ENCODE measurements at regions not wholly inside any gene's neighbourhood (a gene's known extent, or its start where the extent isn't known, plus 50 kb on each side); places are given as distances from the start of the nearest gene placed in this dataset.

- DNase-seq (ENCODE audit: low spot score), result no peak
- no peaks in the 10 kb centered on the region for H3K27me3 ChIP-seq (ENCODE audit: control insufficient read depth in 1 of 2, insufficient read depth in 2 of 2, low read length in 2 of 2)
- no peaks in the 10 kb centered on the region for H3K9me3 ChIP-seq (ENCODE audit: low read length)
- FAIRE-seq, result no peak
- no peak overlapping the region for H3K9ac ChIP-seq (ENCODE audit: insufficient read depth, low read depth, low read length)
- 6% methylated on average over 2 of the region's 2 CpGs for WGBS (ENCODE audit: low lambda C conversion rate)
- ATAC-seq, result no peak
- CTCF ChIA-PET (ENCODE audit: low intra/inter-chr PET ratio, low total read pairs), result no interaction called here
- no peak overlapping the region for H2AFZ ChIP-seq (ENCODE audit: low read length)
- intact Hi-C loops (cut with micrococcal nuclease; ENCODE audit: unreplicated experiment), result no loop called here
- no peak for TF ChIP-seq GATAD2A (CRISPR knock-in tag; IDR thresholded peaks at IDR 0.05)
- TF ChIP-seq, protein P1, sequence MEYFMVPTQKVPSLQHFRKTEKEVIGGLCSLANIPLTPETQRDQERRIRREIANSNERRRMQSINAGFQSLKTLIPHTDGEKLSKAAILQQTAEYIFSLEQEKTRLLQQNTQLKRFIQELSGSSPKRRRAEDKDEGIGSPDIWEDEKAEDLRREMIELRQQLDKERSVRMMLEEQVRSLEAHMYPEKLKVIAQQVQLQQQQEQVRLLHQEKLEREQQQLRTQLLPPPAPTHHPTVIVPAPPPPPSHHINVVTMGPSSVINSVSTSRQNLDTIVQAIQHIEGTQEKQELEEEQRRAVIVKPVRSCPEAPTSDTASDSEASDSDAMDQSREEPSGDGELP (IDR thresholded peaks at IDR 0.05; ENCODE audit: borderline replicate concordance, low read depth), result no peak
- TF ChIP-seq ZNF619 (CRISPR knock-in tag; IDR thresholded peaks at IDR 0.05), result no peak
- no peak for TF ChIP-seq ERF (CRISPR knock-in tag; IDR thresholded peaks at IDR 0.05)
- TF ChIP-seq NCOA2 (CRISPR knock-in tag; IDR thresholded peaks at IDR 0.05), result no peak
- no peak for TF ChIP-seq ZNF816 (CRISPR knock-in tag; IDR thresholded peaks at IDR 0.05; ENCODE audit: borderline replicate concordance)
- no peak for TF ChIP-seq TAF1 (CRISPR knock-in tag; IDR thresholded peaks at IDR 0.05)
- no peak for TF ChIP-seq GTF3A (CRISPR knock-in tag; conservative IDR thresholded peaks at IDR 0.05)
- TF ChIP-seq TFDP1 (CRISPR knock-in tag; IDR thresholded peaks at IDR 0.05; ENCODE audit: borderline replicate concordance), result no peak
- no peak for TF ChIP-seq ZNF121 (CRISPR knock-in tag; IDR thresholded peaks at IDR 0.05)
- TF ChIP-seq, protein P2, sequence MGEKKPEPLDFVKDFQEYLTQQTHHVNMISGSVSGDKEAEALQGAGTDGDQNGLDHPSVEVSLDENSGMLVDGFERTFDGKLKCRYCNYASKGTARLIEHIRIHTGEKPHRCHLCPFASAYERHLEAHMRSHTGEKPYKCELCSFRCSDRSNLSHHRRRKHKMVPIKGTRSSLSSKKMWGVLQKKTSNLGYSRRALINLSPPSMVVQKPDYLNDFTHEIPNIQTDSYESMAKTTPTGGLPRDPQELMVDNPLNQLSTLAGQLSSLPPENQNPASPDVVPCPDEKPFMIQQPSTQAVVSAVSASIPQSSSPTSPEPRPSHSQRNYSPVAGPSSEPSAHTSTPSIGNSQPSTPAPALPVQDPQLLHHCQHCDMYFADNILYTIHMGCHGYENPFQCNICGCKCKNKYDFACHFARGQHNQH (CRISPR knock-in tag; IDR thresholded peaks at IDR 0.05), result no peak
- TF ChIP-seq HNF1A (IDR thresholded peaks at IDR 0.05; ENCODE audit: low read depth), result no peak
- TF ChIP-seq HNF1A (CRISPR knock-in tag; IDR thresholded peaks at IDR 0.05; ENCODE audit: borderline replicate concordance), result no peak
- TF ChIP-seq MLX (CRISPR knock-in tag; IDR thresholded peaks at IDR 0.05), result no peak
- no peak for TF ChIP-seq ZNF607 (CRISPR knock-in tag; IDR thresholded peaks at IDR 0.05; ENCODE audit: borderline replicate concordance)
- no peaks in the 10 kb centered on the region for H4K20me1 ChIP-seq (ENCODE audit: insufficient read depth, low read length)
- in situ Hi-C loops (cut with HindIII; ENCODE audit: extremely low pct_ligation_motif_present, low pct_unique_long_range_greater_than_20kb), result no loop called here
- no TSS peak for BruUV-seq (replicated peaks)
- H3K4me1 ChIP-seq (ENCODE audit: insufficient read depth, low read length), result no peaks in the 10 kb centered on the region
- H3K79me2 ChIP-seq (ENCODE audit: insufficient read depth, low read length), result no peaks in the 10 kb centered on the region
- H3K27ac ChIP-seq (ENCODE audit: extremely low read length, insufficient read depth, low read length), result no peak overlapping the region
- H3K4me2 ChIP-seq (ENCODE audit: low read depth, low read length), result no peak overlapping the region
- POLR2A ChIA-PET, result no interaction called here
- no peak overlapping the region for H3K4me3 ChIP-seq (replicated peaks in 1 of 3; ENCODE audit: insufficient read depth in 1 of 3, low read depth in 2 of 3, low read length in 3 of 3)
- no peaks in the 10 kb centered on the region for H3K36me3 ChIP-seq (replicated peaks in 1 of 2; ENCODE audit: control insufficient read depth in 1 of 2, insufficient read depth in 2 of 2, low read length in 2 of 2)
Observed at GRCh38 chr1:192053531-192053971, 104.7 kb upstream of the RGS18 start.

All from HepG2 (cell line).